ENCODE measurements at regions not wholly inside any gene's neighbourhood (a gene's known extent, or its start where the extent isn't known, plus 50 kb on each side); places are given as distances from the start of the nearest gene placed in this dataset.

DNA sequence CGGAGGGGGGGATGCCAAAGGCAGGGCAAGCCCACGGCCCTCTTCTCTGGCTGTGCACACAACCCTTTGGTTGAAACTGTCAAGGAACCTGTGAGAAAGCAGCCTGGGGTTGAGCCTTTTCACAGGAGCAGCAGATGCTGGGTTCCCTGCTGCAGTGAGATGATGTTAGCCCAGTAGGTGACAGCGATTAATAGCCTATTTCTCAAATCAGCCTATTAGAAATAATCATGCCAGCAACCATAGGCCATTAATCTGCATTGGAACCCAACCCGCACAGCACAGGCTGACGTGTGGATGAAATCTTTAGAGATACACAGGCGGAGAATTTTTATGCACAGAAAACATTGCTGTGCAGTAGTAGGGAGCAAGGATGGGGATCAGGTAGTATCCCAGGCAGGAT is 637.5 kb downstream of the AJAP1 start:
- no peak for DNase-seq (ENCODE audit: low read depth, low spot score)

DNA sequence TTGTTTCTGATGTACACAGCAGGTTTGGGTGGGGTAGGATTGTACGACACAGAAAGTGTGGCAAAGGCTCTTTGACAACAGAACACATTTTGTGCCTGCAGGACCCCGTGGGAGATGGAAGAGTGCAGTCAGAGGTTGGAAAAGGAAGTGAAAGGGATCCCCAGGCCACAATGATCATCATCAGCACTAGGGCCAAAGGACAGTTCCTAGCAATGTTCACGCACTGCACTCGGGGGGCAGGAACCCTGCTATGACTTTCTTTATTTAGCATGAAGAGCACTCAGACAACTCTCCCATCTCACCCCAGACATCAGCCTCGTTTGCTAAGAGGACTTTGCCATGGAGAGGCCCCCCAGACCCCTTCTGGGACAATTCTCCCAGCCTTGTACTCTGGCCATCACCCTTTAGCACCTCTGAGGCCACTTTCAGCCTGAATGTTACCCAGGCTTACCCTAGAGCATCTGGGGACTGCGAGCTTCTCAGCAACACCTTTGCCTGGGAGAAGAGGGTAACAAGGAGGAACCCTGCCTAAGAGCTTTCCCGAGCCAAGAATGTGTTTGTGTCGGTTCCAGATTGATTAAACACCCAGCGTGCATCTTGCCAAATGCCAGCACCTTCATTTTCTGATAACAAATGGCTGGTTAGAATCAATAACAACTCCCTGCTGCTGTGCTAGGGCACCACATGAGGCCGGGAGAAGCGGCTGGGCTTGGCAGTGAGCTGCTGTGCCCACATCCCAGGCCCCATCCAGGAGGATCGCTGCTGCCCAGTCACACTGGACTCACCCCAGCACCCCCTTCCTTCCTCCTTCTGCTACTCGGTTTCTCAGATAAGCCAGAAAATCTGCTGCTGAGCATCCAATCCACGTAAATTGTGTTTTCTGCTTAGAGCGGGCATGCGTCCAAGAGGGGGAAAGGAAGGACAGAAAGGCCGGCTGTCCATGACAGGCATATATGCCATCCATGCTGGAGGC is 633.1 kb downstream of the AJAP1 start:
- DNase-seq (ENCODE audit: low read depth, low spot score), result no peak

DNA sequence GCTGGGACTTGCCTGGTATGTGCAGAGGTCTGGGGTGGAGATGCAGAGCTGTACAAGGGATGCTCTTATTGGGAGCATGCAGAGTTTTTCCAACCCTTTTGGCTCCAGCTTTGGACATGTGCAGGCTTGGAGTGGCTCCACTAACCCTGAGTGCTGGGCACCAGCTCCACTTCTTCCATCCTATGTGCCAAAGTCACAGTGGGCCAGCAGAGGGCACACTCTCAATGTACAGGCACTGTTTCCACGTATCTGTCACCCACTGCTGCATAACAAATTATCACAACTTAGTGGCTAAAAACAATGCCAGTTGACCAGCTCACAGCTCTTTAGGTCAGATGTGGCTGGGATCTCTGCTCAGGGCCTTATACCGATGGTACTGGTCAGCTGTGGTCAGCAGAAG is 631.8 kb downstream of the AJAP1 start:
- no peak for DNase-seq (ENCODE audit: low read depth, low spot score)

DNA sequence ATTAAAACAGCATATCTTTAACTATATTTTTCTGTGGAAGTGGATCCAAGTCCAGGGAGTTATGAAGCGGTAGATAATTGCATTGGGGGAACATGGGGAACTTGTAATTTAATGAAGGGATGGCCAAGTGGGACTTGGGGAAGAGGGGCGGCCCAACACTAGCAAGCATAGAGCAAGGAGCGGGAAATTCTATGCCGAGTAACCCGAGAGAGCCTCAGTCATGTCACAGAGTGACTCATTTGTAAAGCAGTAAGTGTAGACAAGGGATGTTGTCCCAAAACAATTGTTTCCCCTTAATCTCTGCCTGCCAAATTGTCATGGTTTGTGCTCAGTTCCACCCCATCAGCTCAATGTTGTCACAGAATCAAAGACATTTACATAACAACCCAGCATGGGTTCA is 620.1 kb downstream of the AJAP1 start:
- DNase-seq (ENCODE audit: low read depth, low spot score), result no peak

DNA sequence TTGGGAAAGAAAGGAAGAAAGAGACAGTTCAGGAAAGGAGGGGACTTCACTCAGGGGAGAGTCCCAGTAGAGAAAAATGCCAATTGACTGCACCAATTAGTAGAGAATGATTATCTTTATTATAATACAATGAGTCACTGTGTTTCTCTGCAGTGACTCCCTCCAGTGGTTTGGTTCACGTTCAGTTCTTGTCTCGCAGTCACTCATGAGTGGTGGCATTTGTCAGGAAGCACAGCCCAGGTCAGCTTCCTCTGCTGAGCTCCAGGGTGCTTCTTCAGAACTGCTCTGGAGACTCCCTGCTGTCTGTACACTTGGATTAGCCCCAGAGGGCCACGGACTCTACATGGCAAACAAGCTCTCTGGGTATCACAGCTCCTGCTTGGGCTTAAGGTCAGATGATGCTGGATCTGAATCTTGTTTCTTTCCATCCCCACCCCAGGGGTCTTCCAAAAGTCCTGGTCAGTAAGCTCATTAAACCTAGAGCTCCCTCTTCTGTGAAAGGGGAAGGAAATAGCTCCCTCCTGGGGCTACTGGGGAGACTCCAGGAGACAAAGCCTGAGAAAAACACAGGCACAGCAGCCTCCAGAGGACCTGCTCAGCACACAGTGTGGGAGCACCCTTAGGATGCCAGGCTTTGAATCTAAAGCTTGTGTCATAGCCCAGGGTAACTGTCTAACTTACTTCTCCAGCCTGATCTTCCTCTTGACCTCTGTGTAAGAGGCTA is 619.0 kb downstream of the AJAP1 start:
- no peak for DNase-seq (ENCODE audit: low read depth, low spot score)

DNA sequence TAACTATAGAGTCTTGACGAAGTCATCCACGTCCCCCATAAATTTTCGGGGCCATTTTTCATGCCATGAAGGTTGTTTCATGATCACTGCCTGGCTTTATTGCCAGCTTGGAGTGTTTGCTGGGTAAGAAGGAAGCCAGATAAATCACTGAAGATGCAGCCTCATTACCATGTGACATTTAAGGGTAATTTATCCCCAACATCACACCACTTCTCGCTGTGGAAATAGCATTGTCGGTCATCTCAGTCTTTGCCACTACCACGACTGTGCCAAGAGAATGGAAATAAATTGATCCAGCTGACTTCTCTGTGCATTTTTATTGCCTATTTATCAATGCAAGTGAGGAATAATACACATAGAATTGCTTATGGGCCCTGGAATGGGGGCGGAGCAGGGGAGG is 617.9 kb downstream of the AJAP1 start:
- no peak for DNase-seq (ENCODE audit: low read depth, low spot score)

DNA sequence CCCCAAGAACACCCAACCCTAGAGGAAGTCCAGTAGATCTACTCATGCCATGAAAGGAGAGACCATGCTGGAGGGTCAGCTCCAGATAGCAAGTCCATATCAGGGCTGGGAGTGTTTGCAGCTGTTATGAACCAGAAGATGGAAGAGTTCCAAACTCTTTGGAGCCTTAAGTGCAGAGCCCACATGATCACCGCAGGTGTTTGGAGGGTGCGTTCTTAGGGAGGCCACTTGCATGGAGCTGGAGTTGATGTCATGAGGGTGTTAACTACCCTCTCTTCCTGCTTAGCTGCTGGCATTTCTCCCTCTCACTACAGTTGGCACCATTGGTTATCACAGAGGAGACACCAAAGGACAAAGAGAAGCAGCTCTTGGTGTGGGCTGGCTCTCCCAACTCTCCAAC is 616.9 kb downstream of the AJAP1 start:
- no peak for DNase-seq (ENCODE audit: low read depth, low spot score)

DNA sequence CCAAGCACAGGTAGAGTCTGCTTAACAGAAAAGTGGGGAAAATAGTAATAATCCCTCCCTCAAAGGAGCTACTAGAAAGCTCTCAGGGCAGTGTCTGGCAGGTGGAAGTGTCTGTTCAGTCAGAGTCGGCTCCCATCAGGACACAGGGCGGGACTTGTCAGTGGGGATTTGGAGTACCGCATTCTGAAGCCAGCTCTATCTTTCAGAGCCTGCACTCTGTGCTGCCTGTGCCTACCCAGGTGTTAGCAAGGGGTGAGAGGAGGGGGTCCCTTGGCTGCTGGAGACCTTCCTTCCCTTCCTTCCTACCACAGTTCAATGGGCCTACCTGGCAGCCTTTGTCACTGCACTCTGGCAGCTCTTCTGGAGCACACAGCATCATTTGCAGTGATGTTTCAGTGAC is 615.5 kb downstream of the AJAP1 start:
- DNase-seq (ENCODE audit: low read depth, low spot score), result no peak

DNA sequence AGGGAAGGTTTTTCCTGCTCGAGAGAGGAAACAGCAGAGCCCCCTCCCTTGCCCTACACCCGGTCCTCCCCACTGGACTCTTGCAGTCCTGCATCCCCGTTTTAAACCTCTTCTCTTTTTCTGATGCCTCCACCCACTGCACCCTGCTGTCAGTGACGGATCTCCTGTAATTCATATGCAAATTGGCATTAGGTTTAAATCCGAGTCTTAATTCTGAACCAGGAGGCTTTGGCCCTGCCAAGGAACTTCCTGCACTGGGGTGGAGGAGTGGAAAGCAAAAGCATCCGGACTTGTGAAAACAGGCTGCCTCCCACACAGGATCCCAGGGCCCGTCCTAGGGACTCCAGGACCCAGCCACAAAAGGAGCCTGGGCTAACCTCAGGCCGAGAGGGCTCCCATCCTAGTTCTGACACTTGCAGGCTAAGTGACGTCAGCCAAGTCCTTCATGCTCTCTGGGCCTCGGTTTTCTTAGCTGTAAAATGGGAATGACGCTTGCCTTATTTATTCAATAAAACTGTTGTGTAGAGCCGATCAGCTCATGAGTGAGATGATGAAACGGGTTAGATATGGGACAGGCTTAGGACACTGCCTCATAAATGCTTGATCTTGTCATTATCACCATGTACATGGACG is 613.3 kb downstream of the AJAP1 start:
- DNase-seq (ENCODE audit: low read depth, low spot score), result no peak

DNA sequence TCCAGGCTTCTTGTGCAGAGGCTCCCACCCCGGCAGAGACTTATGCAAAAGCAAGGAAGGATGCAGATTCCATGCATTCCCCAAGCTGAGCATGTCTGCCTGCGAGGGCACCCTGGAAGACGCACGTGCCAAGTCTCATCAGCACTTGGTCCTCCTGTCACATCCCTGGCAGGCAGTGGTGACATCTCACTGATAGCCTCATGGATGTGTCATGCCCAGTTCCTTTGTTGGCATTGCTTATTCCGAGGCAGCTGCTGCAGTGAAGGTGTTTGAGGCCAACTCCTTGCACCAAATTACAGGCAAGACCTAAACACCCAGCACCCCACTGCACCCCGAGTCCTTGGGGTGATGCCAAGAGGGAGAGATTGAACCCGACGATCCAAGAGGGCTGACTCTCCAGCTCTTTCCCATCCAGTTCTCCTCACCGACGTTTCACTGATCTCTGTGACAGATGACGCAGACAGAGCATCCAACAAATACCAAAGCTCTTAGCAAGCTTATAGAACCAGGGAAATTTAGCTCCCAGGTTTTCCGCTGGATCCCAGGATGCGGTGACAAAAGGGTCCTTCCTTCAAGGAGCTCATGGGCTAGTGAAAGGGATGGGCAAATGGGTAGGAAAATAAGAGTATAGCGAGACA is 611.1 kb downstream of the AJAP1 start:
- DNase-seq (ENCODE audit: low read depth, low spot score), result no peak

DNA sequence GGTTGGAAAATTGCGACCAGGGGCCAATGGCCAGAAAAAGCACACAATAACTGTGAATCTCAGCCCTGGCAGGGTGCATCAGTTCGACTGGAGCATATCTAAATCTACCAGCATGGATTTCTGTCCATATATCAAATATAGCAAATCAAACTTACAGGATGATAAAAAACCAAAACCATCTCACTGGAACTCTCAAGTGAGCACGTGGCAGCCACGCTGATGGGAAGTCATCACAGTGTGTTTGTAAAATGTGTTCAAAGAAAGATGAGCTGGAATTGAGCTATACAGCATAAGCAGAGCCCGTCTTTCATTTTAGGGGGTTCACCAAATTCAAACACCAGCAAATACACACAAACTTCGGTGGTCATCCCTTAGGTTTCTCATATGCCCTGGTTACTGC is 610.1 kb downstream of the AJAP1 start:
- DNase-seq (ENCODE audit: low read depth, low spot score), result no peak

DNA sequence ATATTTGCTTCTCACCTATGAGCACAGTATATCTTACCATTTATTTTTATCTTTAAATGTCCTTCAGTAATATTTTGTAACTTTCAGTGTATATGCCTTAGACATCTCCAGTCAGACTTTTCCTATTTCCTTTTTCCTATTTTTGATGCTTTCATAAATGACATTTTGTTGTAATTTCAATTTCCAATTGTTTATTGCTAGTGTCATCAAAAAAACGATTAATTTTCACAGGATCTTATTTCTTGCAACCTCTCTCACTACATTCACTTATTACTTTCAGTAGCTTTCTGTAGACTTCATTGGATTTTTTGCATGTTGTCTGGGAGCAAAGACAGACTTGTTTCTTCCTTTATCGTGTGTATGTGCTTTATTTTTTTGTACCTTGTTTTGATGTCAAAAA is 602.4 kb downstream of the AJAP1 start:
- DNase-seq (ENCODE audit: low read depth, low spot score), result no peak

DNA sequence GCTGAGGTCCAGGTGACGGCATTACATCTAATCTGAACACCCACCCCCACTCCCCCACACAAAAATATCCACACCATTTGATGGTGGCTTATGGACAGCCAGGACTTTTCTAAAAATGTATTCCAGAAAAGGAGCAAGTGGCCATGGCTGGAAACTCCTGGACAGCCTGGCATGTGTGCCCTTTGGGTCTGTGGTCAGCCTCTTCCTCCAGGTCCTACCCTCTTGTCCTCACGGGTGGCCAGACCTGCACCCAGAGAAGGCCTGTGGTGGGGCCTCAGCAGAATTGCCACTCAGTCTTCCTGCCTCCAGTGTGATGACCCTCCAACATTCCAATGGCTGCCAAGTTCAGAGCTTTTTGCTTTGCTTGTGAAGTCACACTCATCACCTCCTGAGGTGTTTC is 600.6 kb downstream of the AJAP1 start:
- no peak for DNase-seq (ENCODE audit: low read depth, low spot score)

DNA sequence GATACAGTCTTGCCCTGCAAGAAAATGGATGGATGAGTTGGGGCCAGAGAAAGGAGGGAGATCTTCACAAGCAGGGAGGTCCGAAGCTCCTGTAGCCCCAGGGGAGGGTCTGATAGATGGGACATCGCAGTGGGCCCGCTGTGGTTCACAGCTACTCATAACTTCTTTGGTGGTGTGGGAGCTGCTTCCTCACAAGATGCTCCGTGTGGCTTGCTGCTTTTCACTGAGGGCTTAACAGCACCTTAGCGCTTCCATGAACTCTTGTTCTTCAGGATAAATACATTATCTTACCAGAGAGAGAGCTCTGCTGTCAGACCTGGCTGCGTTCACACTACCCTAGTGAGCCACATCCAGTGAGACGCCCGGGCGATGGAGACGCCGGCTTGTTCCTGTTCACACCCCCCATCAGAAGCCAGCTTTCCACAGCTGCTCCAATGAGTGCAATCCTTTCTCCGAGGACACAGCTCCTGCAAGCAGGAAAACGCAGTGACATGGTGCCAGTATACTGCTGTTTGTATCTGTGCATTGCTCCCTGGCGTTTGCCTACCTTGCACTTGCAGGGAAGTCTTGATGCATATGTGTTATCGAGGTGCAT is 599.8 kb downstream of the AJAP1 start:
- DNase-seq (ENCODE audit: low read depth, low spot score), result no peak

DNA sequence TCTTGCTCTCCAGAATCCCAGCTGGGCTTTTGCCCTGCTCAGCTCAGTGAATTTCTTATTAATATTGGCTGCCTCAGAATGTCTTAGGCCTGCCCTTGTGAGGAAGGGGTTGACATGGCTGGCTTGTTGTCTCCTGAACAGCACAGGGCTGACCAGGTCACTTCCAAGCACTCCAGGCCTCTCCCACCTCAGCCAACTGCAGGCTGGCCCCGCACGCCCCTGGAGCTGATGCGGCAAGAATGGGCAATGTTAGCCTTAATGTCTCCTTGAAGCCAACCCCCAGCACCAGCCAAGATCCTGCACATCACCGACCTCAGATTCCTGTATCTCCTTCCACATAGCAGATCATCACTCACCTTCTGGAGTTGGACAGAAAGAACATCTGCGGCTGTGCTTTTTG is 598.6 kb downstream of the AJAP1 start:
- DNase-seq (ENCODE audit: low read depth, low spot score), result no peak

DNA sequence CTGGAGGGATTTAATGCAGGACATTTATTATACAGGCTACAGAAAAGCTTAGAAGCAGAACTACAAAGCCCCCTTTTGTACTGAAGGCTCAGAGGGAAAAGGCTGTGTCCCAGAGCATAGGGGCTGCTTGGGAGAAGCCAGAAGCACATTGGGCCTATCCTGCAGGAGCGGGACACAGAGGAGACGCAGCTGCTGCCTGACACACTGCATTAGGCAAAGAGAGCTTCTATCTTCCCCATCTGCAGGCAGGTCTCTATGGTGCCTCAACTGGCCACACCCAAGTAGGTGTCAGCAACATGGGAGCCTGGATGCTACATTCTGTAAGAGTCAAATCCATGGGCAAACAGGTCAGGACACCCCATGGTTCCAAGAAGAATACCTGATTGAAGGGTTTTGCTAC is 595.9 kb downstream of the AJAP1 start:
- DNase-seq (ENCODE audit: low read depth, low spot score), result no peak

DNA sequence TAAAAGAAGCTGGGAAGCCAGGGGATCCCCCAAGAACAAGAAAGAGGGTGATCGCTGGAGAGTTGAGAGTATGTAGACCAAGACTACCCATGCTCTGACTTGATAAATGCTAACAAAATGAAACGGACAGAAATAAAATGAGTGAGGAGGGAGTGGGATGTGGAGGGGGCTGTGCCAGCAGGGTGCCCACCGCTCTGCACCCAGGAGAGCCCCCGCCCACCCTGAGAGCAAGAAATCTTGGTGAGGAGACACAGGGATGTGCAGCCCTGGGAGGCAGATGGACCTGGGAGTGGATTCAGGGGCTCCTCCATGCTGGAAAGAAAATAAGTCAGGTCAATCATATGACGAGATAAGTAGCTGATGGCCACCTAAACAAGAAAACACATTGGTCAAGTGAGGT is 590.9 kb downstream of the AJAP1 start:
- no peak for DNase-seq (ENCODE audit: low read depth, low spot score)

DNA sequence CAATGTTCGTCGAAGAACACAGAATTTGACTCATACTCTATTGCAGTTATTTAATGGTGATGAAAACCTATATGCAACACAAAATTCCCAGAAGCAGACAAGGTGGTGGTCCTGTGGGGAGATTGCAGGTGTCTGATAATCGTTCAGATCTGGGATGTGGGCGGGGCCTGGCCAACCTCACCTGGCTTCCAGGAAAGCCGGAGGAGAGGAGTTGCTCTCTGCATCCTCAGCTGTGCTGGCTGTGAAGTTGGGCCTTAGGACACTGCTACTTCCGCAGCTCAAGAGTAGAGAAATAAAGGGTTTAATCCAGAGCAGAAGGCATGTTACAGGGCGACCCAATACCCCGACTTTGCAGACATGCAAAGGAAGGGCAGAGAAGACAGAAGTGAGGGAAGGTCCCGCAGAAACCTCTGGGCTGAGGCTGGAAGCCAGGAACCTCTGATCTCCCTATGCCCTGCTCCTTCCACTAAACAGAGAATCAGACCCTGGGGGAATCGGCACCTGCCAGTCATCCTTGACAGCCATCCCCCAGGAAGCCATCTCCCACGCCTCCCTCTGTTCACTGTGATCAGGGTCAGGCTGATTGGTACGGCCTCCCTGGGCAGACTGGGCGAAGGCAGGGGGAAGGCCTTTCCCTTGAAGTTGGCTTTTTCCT is 590.3 kb downstream of the AJAP1 start:
- DNase-seq (ENCODE audit: low read depth, low spot score), result no peak

DNA sequence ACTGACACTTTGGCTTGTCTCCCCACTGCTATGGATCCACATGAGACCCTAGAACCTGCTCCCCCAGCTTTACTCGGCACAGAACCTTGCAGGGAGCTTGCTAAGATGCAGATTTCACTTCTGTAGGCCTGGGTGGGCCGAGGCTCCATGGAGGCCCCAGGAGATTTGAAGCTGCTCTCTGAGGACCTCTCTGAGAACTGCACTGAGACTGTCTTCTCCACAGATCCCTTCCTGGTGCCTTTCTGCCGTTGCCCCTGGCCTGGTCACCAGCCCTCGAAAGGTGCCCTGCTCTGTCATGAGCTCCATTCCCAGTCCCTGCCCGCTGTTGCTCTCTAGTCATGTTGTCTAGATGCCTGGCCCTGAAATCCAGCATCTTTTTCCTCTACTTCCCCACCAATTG is 588.4 kb downstream of the AJAP1 start:
- DNase-seq (ENCODE audit: low read depth, low spot score), result no peak

DNA sequence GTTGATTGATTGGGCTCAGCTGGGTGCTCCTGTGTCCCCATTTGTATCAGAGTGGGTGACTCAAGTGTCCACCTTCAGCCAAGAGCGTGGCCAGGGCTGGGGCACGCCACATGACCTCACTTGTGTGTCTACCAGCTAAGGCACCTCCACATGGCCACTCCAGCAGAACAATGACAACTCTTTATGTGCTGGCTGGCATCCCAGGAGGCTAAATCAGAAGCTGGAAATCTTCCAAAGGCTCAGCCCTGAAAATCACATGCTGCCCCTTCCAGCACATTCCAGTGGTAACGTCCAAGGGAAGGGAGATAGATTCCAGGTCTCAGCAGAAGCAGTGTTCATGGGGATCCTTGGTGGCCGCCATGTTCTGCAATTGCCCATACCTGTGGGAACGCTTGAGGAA is 585.5 kb downstream of the AJAP1 start:
- peak; percentile 12 for DNase-seq (ENCODE audit: low read depth, low spot score)
